Neuronal stem cell (in vitro differentiated cells): ENCODE measurements at regions not wholly inside any gene's neighbourhood (a gene's known extent, or its start where the extent isn't known, plus 50 kb on each side); places are given as distances from the start of the nearest gene placed in this dataset.
"Not testable (repeated sequence)": the region's sequence is repeated elsewhere in the genome, so short reads cannot be mapped to it uniquely, and the experiment has no call there.

Experiments used
- DNase-seq: peaks from one replicate; pipeline ENCODE4 v3.0.0-alpha.2; 2013; ENCODE audit warnings: low spot score
- H2AFZ ChIP-seq: one replicate; pipeline ENCODE4 v1.6.1; 2013; ENCODE audit warnings: mild to moderate bottlenecking, low read length, inconsistent platforms
- H2AK5ac ChIP-seq: 2 replicates; pipeline ENCODE4 v1.6.1; 2013; ENCODE audit warnings: low read depth, mild to moderate bottlenecking, inconsistent platforms, low read length, moderate library complexity, mixed read lengths
- H2BK120ac ChIP-seq: 2 replicates; pipeline ENCODE4 v1.6.1; 2013; ENCODE audit warnings: low read depth, mild to moderate bottlenecking, inconsistent platforms, low read length, moderate library complexity, mixed read lengths
- H2BK12ac ChIP-seq: one replicate; pipeline ENCODE4 v1.6.1; 2013; ENCODE audit warnings: low read length, inconsistent platforms
- H2BK15ac ChIP-seq: 2 replicates; pipeline ENCODE4 v1.6.1; 2013; ENCODE audit warnings: mild to moderate bottlenecking, low read length, inconsistent platforms, mixed read lengths
- H2BK5ac ChIP-seq: one replicate; pipeline ENCODE4 v1.6.1; 2013; ENCODE audit warnings: inconsistent platforms, mild to moderate bottlenecking, low read length, moderate library complexity
- H3K14ac ChIP-seq: one replicate; pipeline ENCODE4 v1.6.1; 2013; ENCODE audit warnings: low read length, inconsistent platforms
- H3K18ac ChIP-seq: 2 replicates; pipeline ENCODE4 v1.6.1; 2013; ENCODE audit warnings: low read length, inconsistent platforms
- H3K23ac ChIP-seq: 2 replicates; pipeline ENCODE4 v1.6.1; 2013; ENCODE audit warnings: low read depth, mild to moderate bottlenecking, mixed read lengths, low read length, inconsistent platforms; ENCODE audit not compliant: poor library complexity
- H3K27ac ChIP-seq: replicated peaks from 3 replicates; pipeline ENCODE4 v1.5.1; 2013; ENCODE audit warnings: low read length, inconsistent platforms
- H3K27me3 ChIP-seq, 3 experiments: 2 replicates each; pipeline ENCODE4 v1.6.1; 2013; ENCODE audit warnings: low read length in 3 of 3, mild to moderate bottlenecking in 2 of 3, inconsistent platforms in 1 of 3, low read depth in 1 of 3, mixed read lengths in 1 of 3, moderate library complexity in 1 of 3; ENCODE audit not compliant: control insufficient read depth in 3 of 3, insufficient read depth in 3 of 3
- H3K36me3 ChIP-seq, 2 donors: replicated peaks in 1 of 2; 2 replicates each; pipeline ENCODE4 v1.6.1; 2013; ENCODE audit warnings: low read length in 2 of 2; ENCODE audit not compliant: control insufficient read depth in 2 of 2, insufficient read depth in 2 of 2
- H3K4ac ChIP-seq: 2 replicates; pipeline ENCODE4 v1.6.1; 2013; ENCODE audit warnings: inconsistent platforms, mild to moderate bottlenecking, low read length, moderate library complexity
- H3K4me1 ChIP-seq, 2 donors: 1 replicate in 1 of 2; 2 replicates in 1 of 2; pipeline ENCODE4 v1.6.1; 2013; ENCODE audit warnings: low read length in 2 of 2, low read depth in 1 of 2; ENCODE audit not compliant: control insufficient read depth in 2 of 2, insufficient read depth in 1 of 2
- H3K4me2 ChIP-seq: one replicate; pipeline ENCODE4 v1.6.1; 2013; ENCODE audit warnings: mild to moderate bottlenecking, low read length, inconsistent platforms; ENCODE audit not compliant: insufficient read depth, poor library complexity, severe bottlenecking
- H3K4me3 ChIP-seq, 2 donors: 2 replicates each; pipeline ENCODE4 v1.5.1; 2013; ENCODE audit warnings: low read length in 2 of 2, mild to moderate bottlenecking in 2 of 2, inconsistent platforms in 1 of 2, moderate library complexity in 1 of 2
- H3K79me1 ChIP-seq: one replicate; pipeline ENCODE4 v1.6.1; 2013; ENCODE audit warnings: low read depth, mild to moderate bottlenecking, inconsistent platforms, low read length, moderate library complexity
- H3K9ac ChIP-seq: one replicate; pipeline ENCODE4 v1.6.1; 2013; ENCODE audit warnings: mild to moderate bottlenecking, low read depth, low read length, inconsistent platforms; ENCODE audit not compliant: poor library complexity
- H3K9me3 ChIP-seq, 2 donors: replicated peaks in 1 of 2; 2 replicates each; pipeline versions ENCODE3 to v1.6.1; 2013; ENCODE audit warnings: low read length in 2 of 2, mild to moderate bottlenecking in 2 of 2, inconsistent platforms in 1 of 2, low read depth in 1 of 2, mixed read lengths in 1 of 2, moderate library complexity in 1 of 2; ENCODE audit not compliant: control insufficient read depth in 2 of 2, insufficient read depth in 1 of 2
- H4K8ac ChIP-seq: one replicate; pipeline ENCODE4 v1.6.1; 2013; ENCODE audit warnings: low read depth, mild to moderate bottlenecking, inconsistent platforms, low read length, moderate library complexity
- H4K91ac ChIP-seq: one replicate; pipeline ENCODE4 v1.6.1; 2013; ENCODE audit warnings: low read length, low read depth, mild to moderate bottlenecking, inconsistent platforms; ENCODE audit not compliant: poor library complexity
- WGBS, 2 donors: extraction: QIAGEN DNeasy Blood & Tissue Kit; methylation state at CpG; one replicate each; pipeline ENCODE4 v1.1.7; 2013; ENCODE audit warnings: missing lambda C conversion rate in 2 of 2, mixed read lengths in 1 of 2; ENCODE audit not compliant: insufficient read length in 2 of 2, insufficient replicate concordance in 1 of 2; ENCODE audit errors: extremely low coverage in 2 of 2; 5-methylcytosine and 5-hydroxymethylcytosine counted together

DNA sequence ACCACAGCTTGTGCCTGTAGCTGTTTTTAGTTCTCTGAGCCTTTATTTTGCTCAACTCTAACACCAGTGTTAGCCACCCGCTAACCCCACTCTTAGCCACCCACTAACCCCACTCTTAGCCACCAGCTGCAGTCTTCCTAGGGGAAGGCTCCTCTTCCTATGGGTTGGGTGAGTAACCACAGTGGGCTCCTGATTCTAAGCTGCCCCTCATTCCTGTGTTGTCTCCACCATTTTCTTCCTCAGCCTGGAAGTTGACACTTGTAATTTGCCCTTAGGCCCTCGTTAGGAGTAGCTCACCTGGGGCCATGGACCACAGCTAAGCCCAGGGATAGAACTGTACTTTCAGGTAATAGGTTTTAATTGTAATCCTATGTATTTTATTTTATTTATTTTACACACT lies 782.9 kb upstream of the TPTE start:
- Histone ChIP-seq H3K4me2 (no peak overlapping the region), H3K36me3 (no peaks in the 10 kb centered on the region), H3K9ac (no peak overlapping the region), H3K9me3 (peaks cover 0 to 28% of the 10 kb centered on the region in 2 donors), H3K4ac (no peak overlapping the region), H3K4me3 (no peak overlapping the region), H4K8ac (no peak overlapping the region), H3K27me3 (no peaks in the 10 kb centered on the region), H2BK12ac (no peak overlapping the region), H3K18ac (no peak overlapping the region), H3K14ac (no peak overlapping the region), H3K23ac (no peak overlapping the region), H2BK15ac (no peak overlapping the region), H3K27ac (no peak overlapping the region), H2BK5ac (no peak overlapping the region), H3K4me1 (no peaks in the 10 kb centered on the region), H2AK5ac (no peak overlapping the region), H3K79me1 (no peaks in the 10 kb centered on the region), H2BK120ac (no peak overlapping the region), H4K91ac (no peak overlapping the region), H2AFZ (no peak overlapping the region)
- no CpG with 5 or more reads among the region's 2 CpGs for WGBS, 2 donors
- DNase-seq = no peak

DNA sequence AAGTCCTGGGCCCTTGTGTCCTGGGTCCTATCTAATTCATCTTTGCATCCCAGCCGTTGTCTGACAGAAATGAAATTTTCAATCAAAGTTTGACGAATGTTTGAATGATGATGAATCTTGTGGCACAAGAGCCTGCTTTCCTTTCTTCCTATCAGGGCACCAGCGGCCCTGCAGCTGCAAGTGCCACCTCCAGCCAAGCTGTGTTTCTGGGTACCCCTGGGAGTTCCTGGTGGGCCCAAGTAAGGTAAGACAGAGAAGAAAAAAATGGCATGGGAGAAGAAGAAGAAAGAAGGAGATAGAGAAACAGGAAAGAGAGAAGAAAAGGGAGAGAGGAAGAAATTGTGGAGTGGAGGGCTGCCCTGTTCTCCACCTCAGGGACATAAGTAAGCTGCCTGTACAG lies 782.1 kb upstream of the TPTE start:
- no peak overlapping the region for H3K14ac ChIP-seq
- no peak overlapping the region for H3K18ac ChIP-seq
- H4K8ac ChIP-seq = no peak overlapping the region
- no CpG with 5 or more reads among the region's 3 CpGs for WGBS, 2 donors
- H2BK5ac ChIP-seq = no peak overlapping the region
- H3K23ac ChIP-seq = no peak overlapping the region
- H2BK15ac ChIP-seq = no peak overlapping the region
- no peak overlapping the region for H2BK12ac ChIP-seq
- no peak overlapping the region for H3K4me3 ChIP-seq
- H3K4me1 ChIP-seq = no peaks in the 10 kb centered on the region
- H3K9me3 ChIP-seq = peaks cover 0 to 27% of the 10 kb centered on the region in 2 donors
- H3K27ac ChIP-seq = no peak overlapping the region
- no peak for DNase-seq
- H2BK120ac ChIP-seq = no peak overlapping the region
- no peak overlapping the region for H3K4ac ChIP-seq
- no peak overlapping the region for H3K4me2 ChIP-seq
- H3K9ac ChIP-seq = no peak overlapping the region
- H2AFZ ChIP-seq = no peak overlapping the region
- H2AK5ac ChIP-seq = no peak overlapping the region
- no peaks in the 10 kb centered on the region for H3K36me3 ChIP-seq
- no peaks in the 10 kb centered on the region for H3K79me1 ChIP-seq
- no peaks in the 10 kb centered on the region for H3K27me3 ChIP-seq
- H4K91ac ChIP-seq = no peak overlapping the region

DNA sequence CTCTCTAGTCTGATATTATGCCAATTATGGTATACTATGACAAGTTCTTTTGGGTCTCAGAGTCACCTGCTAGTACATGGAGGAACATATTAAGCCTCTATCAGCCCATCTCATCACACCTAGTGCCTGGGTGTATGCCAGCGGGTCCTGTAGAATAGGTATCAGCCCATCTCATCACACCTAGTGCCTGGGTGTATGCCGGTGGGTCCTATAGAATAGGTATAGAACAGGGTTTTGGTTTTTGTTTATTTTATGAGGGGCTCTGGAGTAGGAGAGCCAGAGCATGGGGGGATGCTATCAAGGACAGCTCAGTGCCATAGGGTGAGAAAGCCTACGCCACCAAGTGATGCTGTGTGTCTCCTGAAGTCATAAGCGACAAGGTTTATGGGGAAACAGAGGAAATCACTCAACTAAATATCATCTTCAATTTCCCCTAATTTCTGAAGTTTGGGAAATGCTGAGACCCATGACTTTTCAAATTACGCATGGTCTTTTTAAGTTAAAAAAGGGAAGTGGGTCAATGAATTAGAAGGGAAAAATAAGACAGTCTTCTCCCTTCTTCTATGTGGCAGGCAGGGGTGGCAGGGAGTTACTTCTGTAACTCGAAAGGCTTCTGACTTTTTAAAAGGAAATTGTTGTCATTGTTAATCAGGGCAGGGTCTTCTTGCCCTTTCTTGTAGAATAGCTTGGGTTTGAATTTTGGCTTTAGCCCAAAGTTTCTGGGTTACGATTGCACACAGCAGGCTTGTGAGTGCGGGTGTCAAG lies 781.0 kb upstream of the TPTE start:
- H3K4me2 ChIP-seq, H2BK120ac ChIP-seq, H2BK15ac ChIP-seq, H3K4me1 ChIP-seq, H3K4ac ChIP-seq, DNase-seq, H4K91ac ChIP-seq, H3K14ac ChIP-seq, H3K36me3 ChIP-seq, H2BK5ac ChIP-seq, H4K8ac ChIP-seq, H3K9ac ChIP-seq, H3K27ac ChIP-seq, H3K18ac ChIP-seq, H2AFZ ChIP-seq, H2BK12ac ChIP-seq, H3K23ac ChIP-seq, H3K4me3 ChIP-seq, H2AK5ac ChIP-seq, H3K79me1 ChIP-seq, H3K27me3 ChIP-seq: not testable (repeated sequence)
- peaks cover 0 to 23% of the 10 kb centered on the region in 2 donors for H3K9me3 ChIP-seq
- no CpG with 5 or more reads among the region's 8 CpGs for WGBS, 2 donors

- peaks cover 0 to 20% of the 10 kb centered on the region in 2 donors for H3K9me3 ChIP-seq
- H3K4me1 ChIP-seq, H3K18ac ChIP-seq: not testable (repeated sequence)
These were observed 780.2 kb upstream of the TPTE start for GRCh38 chr21:9740991-9741742.

More at GRCh38 chr21:9740991-9741742, 780.2 kb upstream of the TPTE start:
- not testable (repeated sequence) for H3K9ac ChIP-seq, H3K27me3 ChIP-seq, H2AK5ac ChIP-seq, H2BK12ac ChIP-seq, H4K8ac ChIP-seq, H3K79me1 ChIP-seq, H2AFZ ChIP-seq, DNase-seq, H2BK120ac ChIP-seq, H2BK5ac ChIP-seq, H3K14ac ChIP-seq, H4K91ac ChIP-seq, H3K27ac ChIP-seq, H3K36me3 ChIP-seq, H3K4me3 ChIP-seq, H3K4ac ChIP-seq, H3K4me2 ChIP-seq, H2BK15ac ChIP-seq, H3K23ac ChIP-seq
- no CpG with 5 or more reads among the region's 8 CpGs for WGBS, 2 donors
